OCI-LY1 (cell line): ENCODE measurements at regions not wholly inside any gene's neighbourhood (a gene's known extent, or its start where the extent isn't known, plus 50 kb on each side); places are given as distances from the start of the nearest gene placed in this dataset.

Experiments used
- H2AFZ ChIP-seq: fragments of 200-600 bp; sonication (generic), shearing (Covaris generic); 2 replicates; pipeline ENCODE4 v1.6.0; 2014; ENCODE audit warnings: antibody characterized with exemption, mild to moderate bottlenecking, low read length
- H3F3A ChIP-seq: fragments of 200-600 bp; sonication (generic), shearing (Covaris generic); 2 replicates; pipeline ENCODE4 v1.6.0; 2014; ENCODE audit warnings: mild to moderate bottlenecking, antibody characterized with exemption, low read length, moderate library complexity; ENCODE audit not compliant: insufficient read depth
- H3K27ac ChIP-seq: fragments of 200-600 bp; sonication (generic); 2 replicates; pipeline ENCODE4 v1.5.1; 2014; ENCODE audit warnings: low read length, mixed run types, mild to moderate bottlenecking, low read depth; ENCODE audit not compliant: poor library complexity, severe bottlenecking
- H3K27me3 ChIP-seq: fragments of 200-600 bp; sonication (generic); 2 replicates; pipeline ENCODE4 v1.6.0; 2014; ENCODE audit warnings: antibody characterized with exemption, mild to moderate bottlenecking, low read length, moderate library complexity; ENCODE audit not compliant: insufficient read depth
- H3K36me3 ChIP-seq: fragments of 200-600 bp; sonication (generic); 2 replicates; pipeline ENCODE4 v1.6.1; 2014; ENCODE audit warnings: mild to moderate bottlenecking, antibody characterized with exemption, low read length, moderate library complexity, mixed read lengths; ENCODE audit not compliant: insufficient read depth
- H3K4me1 ChIP-seq: fragments of 200-600 bp; sonication (generic); 2 replicates; pipeline ENCODE4 v1.5.1; 2014; ENCODE audit warnings: mild to moderate bottlenecking, low read length, moderate library complexity; ENCODE audit not compliant: insufficient read depth, severe bottlenecking
- H3K4me2 ChIP-seq: fragments of 200-600 bp; sonication (generic), shearing (Covaris generic); 2 replicates; pipeline ENCODE4 v1.6.1; 2014; ENCODE audit warnings: low read length
- H3K4me3 ChIP-seq: fragments of 200-600 bp; sonication (generic); 2 replicates; pipeline ENCODE4 v1.5.1; 2014; ENCODE audit warnings: low read length, low read depth, mild to moderate bottlenecking, mixed read lengths; ENCODE audit not compliant: poor library complexity, severe bottlenecking
- H3K79me2 ChIP-seq: fragments of 200-600 bp; shearing (Covaris generic); 2 replicates; pipeline ENCODE4 v1.6.1; 2016; ENCODE audit warnings: mixed run types, low read length, mixed read lengths; ENCODE audit not compliant: insufficient read depth
- H3K9ac ChIP-seq: fragments of 200-600 bp; sonication (generic), shearing (Covaris generic); 2 replicates; pipeline ENCODE4 v1.6.1; 2014; ENCODE audit warnings: mild to moderate bottlenecking, low read length, mixed read lengths
- H3K9me2 ChIP-seq: fragments of 200-600 bp; sonication (generic), shearing (Covaris generic); 2 replicates; pipeline ENCODE4 v1.6.1; 2014; ENCODE audit warnings: low read depth, mild to moderate bottlenecking, low read length, mixed read lengths
- H3K9me3 ChIP-seq: fragments of 200-600 bp; shearing (Covaris generic); 2 replicates; pipeline ENCODE4 v1.6.1; 2014; ENCODE audit warnings: low read length, mixed read lengths
- H4K20me1 ChIP-seq: fragments of 200-600 bp; sonication (generic), shearing (Covaris generic); 2 replicates; pipeline ENCODE4 v1.6.0; 2016; ENCODE audit warnings: mild to moderate bottlenecking, low read length; ENCODE audit not compliant: insufficient read depth
- CTCF ChIP-seq: fragments of 200-600 bp; sonication (generic), shearing (Covaris generic); IDR thresholded peaks from 2 replicates; pipeline ENCODE4 v1.5.1; 2017; ENCODE audit warnings: mild to moderate bottlenecking, antibody characterized with exemption, low read length, moderate library complexity, mixed read lengths
- EZH2 ChIP-seq: fragments of 200-600 bp; sonication (generic), shearing (Covaris generic); IDR thresholded peaks from 2 replicates; pipeline ENCODE4 v1.8.0; 2017; ENCODE audit warnings: borderline replicate concordance, mixed run types, mild to moderate bottlenecking, antibody characterized with exemption, low read length, moderate library complexity, mixed read lengths

GRCh38 chr7:94855589-94855988 lies 51.8 kb upstream of the PPP1R9A start:
- Histone ChIP-seq H3K36me3 (no peaks in the 10 kb centered on the region), H3K9ac (no peak overlapping the region), H3F3A (no peaks in the 10 kb centered on the region), H3K4me1 (no peaks in the 10 kb centered on the region), H3K9me3 (no peaks in the 10 kb centered on the region), H2AFZ (no peak overlapping the region), H3K27me3 (no peaks in the 10 kb centered on the region), H3K27ac (no peak overlapping the region), H3K4me2 (no peak overlapping the region), H4K20me1 (no peaks in the 10 kb centered on the region), H3K79me2 (no peaks in the 10 kb centered on the region), H3K4me3 (no peak overlapping the region), H3K9me2 (no peaks in the 10 kb centered on the region)
- TF ChIP-seq CTCF = no peak
- TF ChIP-seq EZH2 = no peak

GRCh38 chr7:94856643-94857042 lies 50.8 kb upstream of the PPP1R9A start:
- H3K4me2 ChIP-seq = no peak overlapping the region
- no peak for TF ChIP-seq EZH2
- TF ChIP-seq CTCF = no peak
- no peaks in the 10 kb centered on the region for H3K4me1 ChIP-seq
- no peak overlapping the region for H2AFZ ChIP-seq
- H3K27me3 ChIP-seq = no peaks in the 10 kb centered on the region
- no peak overlapping the region for H3K4me3 ChIP-seq
- H3K9me2 ChIP-seq = no peaks in the 10 kb centered on the region
- no peaks in the 10 kb centered on the region for H4K20me1 ChIP-seq
- no peaks in the 10 kb centered on the region for H3K36me3 ChIP-seq
- no peaks in the 10 kb centered on the region for H3F3A ChIP-seq
- H3K27ac ChIP-seq = no peak overlapping the region
- no peaks in the 10 kb centered on the region for H3K9me3 ChIP-seq
- no peaks in the 10 kb centered on the region for H3K79me2 ChIP-seq
- H3K9ac ChIP-seq = no peak overlapping the region
